ENCODE measurements at regions not wholly inside any gene's neighbourhood (a gene's known extent, or its start where the extent isn't known, plus 50 kb on each side); places are given as distances from the start of the nearest gene placed in this dataset.

GRCh38 chr1:221987860-221988520, 246.1 kb upstream of the DUSP10 start:
- H3K4me2 ChIP-seq (ENCODE audit: low read length) = peak overlapping the region; percentile 37
- DNase-seq (ENCODE audit: low read depth, low spot score) (no peak), ATAC-seq (peak; percentile 70)
- H3K9me2 ChIP-seq (ENCODE audit: insufficient read depth) = no peaks in the 10 kb centered on the region; the same call in 1 of the 2 replicates
- no peak overlapping the region for H3K4me3 ChIP-seq (replicated peaks in 1 of 2; ENCODE audit: low read depth in 1 of 2, low read length in 2 of 2)
- H3K79me2 ChIP-seq (ENCODE audit: insufficient read depth, low read length) = no peaks in the 10 kb centered on the region
- no peak overlapping the region for H3K27ac ChIP-seq (ENCODE audit: low read depth, low read length)
- BruUV-seq (replicated peaks) = no TSS peak
- POLR2A ChIA-PET = no interaction called here
- H3K9me3 ChIP-seq (ENCODE audit: control insufficient read depth in 1 of 2, insufficient read depth in 1 of 2, low read depth in 1 of 2, low read length in 2 of 2) = no peaks in the 10 kb centered on the region
- H3K9ac ChIP-seq (ENCODE audit: low read length) = no peak overlapping the region
- no peaks in the 10 kb centered on the region for H3K27me3 ChIP-seq (ENCODE audit: insufficient read depth, low read length)
- H2AFZ ChIP-seq (ENCODE audit: low read depth, low read length, poor library complexity, severe bottlenecking) = peak overlapping the region; percentile 17
- intact Hi-C loops (cut with micrococcal nuclease) = loop anchor here (10.0 kb wide), 1 partner anchor 467 kb away; no protein-coding TSS in a partner anchor
- CTCF ChIA-PET = interaction anchor here (1.5 kb wide), 1 partner anchor 9 kb away, joined by 4 read pairs; no protein-coding TSS in a partner anchor
- RAD21 ChIA-PET (ENCODE audit: low non-redundant PET in 1 of 2, low total read pairs in 2 of 2, uncharacterized antibody in 2 of 2, unreplicated experiment in 2 of 2) = no interaction called here
- H4K20me1 ChIP-seq (ENCODE audit: insufficient read depth) = no peaks in the 10 kb centered on the region
- H3K4me1 ChIP-seq (ENCODE audit: control insufficient read depth in 1 of 2, insufficient read depth in 2 of 2, low read length in 2 of 2) = peaks cover 0 to 18% of the 10 kb centered on the region in 2 experiments; a peak in 2 of 4 replicates
- H3K36me3 ChIP-seq (ENCODE audit: control insufficient read depth in 1 of 2, insufficient read depth in 2 of 2, low read length in 2 of 2) = no peaks in the 10 kb centered on the region
- peak; percentile 65 for TF ChIP-seq JUND (IDR thresholded peaks at IDR 0.05)
- 0 out of 2 replicates have a peak, but pooled peaks have one; percentile 17 for TF ChIP-seq ATF3 (IDR thresholded peaks at IDR 0.05)
- TF ChIP-seq CEBPB (IDR thresholded peaks at IDR 0.05; ENCODE audit: low read depth) = no peak
- 0 out of 2 replicates have a peak, but pooled peaks have one; percentile 25 for TF ChIP-seq SRF (IDR thresholded peaks at IDR 0.05; ENCODE audit: low read depth)
- 0 out of 2 replicates have a peak, but pooled peaks have one; percentile 19 for TF ChIP-seq CBX3 (IDR thresholded peaks at IDR 0.05; ENCODE audit: low read depth)
- TF ChIP-seq SP1 (IDR thresholded peaks at IDR 0.05; ENCODE audit: low read depth) = no peak; the same call in 1 of the 2 replicates
- no peak for TF ChIP-seq EGR1 (IDR thresholded peaks at IDR 0.05; ENCODE audit: low read depth)
- TF ChIP-seq ELF1 (IDR thresholded peaks at IDR 0.05; ENCODE audit: borderline replicate concordance, low read depth) = no peak
- TF ChIP-seq CTCF (IDR thresholded peaks at IDR 0.05 in 2 of 3, conservative IDR thresholded peaks at IDR 0.05 in 1 of 3; ENCODE audit: borderline replicate concordance in 1 of 3, insufficient read depth in 1 of 3, low read depth in 2 of 3, low read length in 2 of 3) = no peak
- TF ChIP-seq, protein P1, sequence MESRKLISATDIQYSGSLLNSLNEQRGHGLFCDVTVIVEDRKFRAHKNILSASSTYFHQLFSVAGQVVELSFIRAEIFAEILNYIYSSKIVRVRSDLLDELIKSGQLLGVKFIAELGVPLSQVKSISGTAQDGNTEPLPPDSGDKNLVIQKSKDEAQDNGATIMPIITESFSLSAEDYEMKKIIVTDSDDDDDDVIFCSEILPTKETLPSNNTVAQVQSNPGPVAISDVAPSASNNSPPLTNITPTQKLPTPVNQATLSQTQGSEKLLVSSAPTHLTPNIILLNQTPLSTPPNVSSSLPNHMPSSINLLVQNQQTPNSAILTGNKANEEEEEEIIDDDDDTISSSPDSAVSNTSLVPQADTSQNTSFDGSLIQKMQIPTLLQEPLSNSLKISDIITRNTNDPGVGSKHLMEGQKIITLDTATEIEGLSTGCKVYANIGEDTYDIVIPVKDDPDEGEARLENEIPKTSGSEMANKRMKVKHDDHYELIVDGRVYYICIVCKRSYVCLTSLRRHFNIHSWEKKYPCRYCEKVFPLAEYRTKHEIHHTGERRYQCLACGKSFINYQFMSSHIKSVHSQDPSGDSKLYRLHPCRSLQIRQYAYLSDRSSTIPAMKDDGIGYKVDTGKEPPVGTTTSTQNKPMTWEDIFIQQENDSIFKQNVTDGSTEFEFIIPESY (IDR thresholded peaks at IDR 0.05; ENCODE audit: extremely low read depth, insufficient replicate concordance, low read length) = no peak
- peak; percentile 79 for TF ChIP-seq FOSL1 (IDR thresholded peaks at IDR 0.05; ENCODE audit: low read depth)
- TF ChIP-seq, protein P2, sequence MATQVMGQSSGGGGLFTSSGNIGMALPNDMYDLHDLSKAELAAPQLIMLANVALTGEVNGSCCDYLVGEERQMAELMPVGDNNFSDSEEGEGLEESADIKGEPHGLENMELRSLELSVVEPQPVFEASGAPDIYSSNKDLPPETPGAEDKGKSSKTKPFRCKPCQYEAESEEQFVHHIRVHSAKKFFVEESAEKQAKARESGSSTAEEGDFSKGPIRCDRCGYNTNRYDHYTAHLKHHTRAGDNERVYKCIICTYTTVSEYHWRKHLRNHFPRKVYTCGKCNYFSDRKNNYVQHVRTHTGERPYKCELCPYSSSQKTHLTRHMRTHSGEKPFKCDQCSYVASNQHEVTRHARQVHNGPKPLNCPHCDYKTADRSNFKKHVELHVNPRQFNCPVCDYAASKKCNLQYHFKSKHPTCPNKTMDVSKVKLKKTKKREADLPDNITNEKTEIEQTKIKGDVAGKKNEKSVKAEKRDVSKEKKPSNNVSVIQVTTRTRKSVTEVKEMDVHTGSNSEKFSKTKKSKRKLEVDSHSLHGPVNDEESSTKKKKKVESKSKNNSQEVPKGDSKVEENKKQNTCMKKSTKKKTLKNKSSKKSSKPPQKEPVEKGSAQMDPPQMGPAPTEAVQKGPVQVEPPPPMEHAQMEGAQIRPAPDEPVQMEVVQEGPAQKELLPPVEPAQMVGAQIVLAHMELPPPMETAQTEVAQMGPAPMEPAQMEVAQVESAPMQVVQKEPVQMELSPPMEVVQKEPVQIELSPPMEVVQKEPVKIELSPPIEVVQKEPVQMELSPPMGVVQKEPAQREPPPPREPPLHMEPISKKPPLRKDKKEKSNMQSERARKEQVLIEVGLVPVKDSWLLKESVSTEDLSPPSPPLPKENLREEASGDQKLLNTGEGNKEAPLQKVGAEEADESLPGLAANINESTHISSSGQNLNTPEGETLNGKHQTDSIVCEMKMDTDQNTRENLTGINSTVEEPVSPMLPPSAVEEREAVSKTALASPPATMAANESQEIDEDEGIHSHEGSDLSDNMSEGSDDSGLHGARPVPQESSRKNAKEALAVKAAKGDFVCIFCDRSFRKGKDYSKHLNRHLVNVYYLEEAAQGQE (IDR thresholded peaks at IDR 0.05; ENCODE audit: low read depth) = no peak
- TF ChIP-seq TCF7L2 (IDR thresholded peaks at IDR 0.05; ENCODE audit: borderline replicate concordance, extremely low read depth, insufficient read depth, insufficient read length) = no peak
- TF ChIP-seq EZH2phosphoT487 (IDR thresholded peaks at IDR 0.05; ENCODE audit: borderline replicate concordance) = no peak
- TF ChIP-seq RAD21 (IDR thresholded peaks at IDR 0.05; ENCODE audit: low read depth) = no peak
- no peak for TF ChIP-seq SIN3A (IDR thresholded peaks at IDR 0.05; ENCODE audit: low read depth)
- no peak for TF ChIP-seq YY1 (IDR thresholded peaks at IDR 0.05; ENCODE audit: extremely low read depth, insufficient replicate concordance, low read depth, low read length)
- TF ChIP-seq EZH2 (IDR thresholded peaks at IDR 0.05) = no peak
- TF ChIP-seq ZFX (IDR thresholded peaks at IDR 0.05) = no peak
- TF ChIP-seq ZNF274 (IDR thresholded peaks at IDR 0.05; ENCODE audit: low read depth, low read length) = no peak
- TF ChIP-seq POLR2A (IDR thresholded peaks at IDR 0.05; ENCODE audit: borderline replicate concordance, extremely low read depth, insufficient read depth, insufficient read length) = no peak

Measured in HCT116 (cell line).